ENCODE measurements at regions not wholly inside any gene's neighbourhood (a gene's known extent, or its start where the extent isn't known, plus 50 kb on each side); places are given as distances from the start of the nearest gene placed in this dataset.

DNA sequence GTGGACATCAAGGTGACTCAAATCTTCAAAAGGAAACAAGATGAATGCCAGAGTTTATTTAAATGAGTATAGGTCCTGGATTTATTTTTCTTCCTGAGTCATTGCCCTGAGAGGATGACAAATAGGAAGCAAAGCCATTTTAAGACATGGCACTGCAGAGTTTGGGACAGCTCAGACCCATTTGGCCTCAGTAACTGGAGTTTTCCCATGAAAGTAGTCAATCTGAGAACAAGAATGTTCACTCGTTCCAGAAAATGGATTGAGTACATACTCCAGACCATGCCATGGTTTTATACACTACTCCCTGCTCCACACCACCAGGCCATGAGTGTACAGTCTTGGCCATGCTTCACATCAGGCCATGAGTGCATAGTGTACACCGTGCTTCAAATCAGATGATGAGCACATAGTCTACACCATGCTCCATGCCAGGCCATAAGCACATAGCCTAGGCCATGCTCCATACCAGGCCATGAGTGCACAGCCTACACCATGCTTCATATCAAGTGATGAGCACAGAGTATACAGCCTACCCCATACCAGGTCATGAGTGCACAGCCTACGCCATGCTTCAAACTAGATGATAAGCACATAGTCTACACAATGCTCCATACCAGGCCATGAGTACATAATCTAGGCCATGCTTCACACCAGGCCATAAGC lies 202.4 kb downstream of the FBXO15 start:
- Histone ChIP-seq H3K36me3 (ENCODE audit: insufficient read depth, low read length, poor library complexity, severe bottlenecking) (no peaks in the 10 kb centered on the region), H3K27me3 (replicated peaks; ENCODE audit: insufficient read depth, low read depth, low read length, poor library complexity) (no peaks in the 10 kb centered on the region), H3K27ac (ENCODE audit: low read depth, low read length, poor library complexity, severe bottlenecking) (no peak overlapping the region), H3K9me3 (ENCODE audit: low read depth, low read length, poor library complexity, severe bottlenecking) (no peaks in the 10 kb centered on the region), H3K4me3 (ENCODE audit: low read depth, low read length, poor library complexity, severe bottlenecking) (no peak overlapping the region), H3K4me1 (ENCODE audit: insufficient read depth, low read length, poor library complexity, severe bottlenecking) (peaks cover 5% of the 10 kb centered on the region)
- intact Hi-C loops (cut with micrococcal nuclease; ENCODE audit: unreplicated experiment): no loop called here
- TF ChIP-seq EZH2 (IDR thresholded peaks at IDR 0.05; ENCODE audit: borderline replicate concordance, low read depth, low read length, poor library complexity, severe bottlenecking): no peak
- TF ChIP-seq, protein P1, sequence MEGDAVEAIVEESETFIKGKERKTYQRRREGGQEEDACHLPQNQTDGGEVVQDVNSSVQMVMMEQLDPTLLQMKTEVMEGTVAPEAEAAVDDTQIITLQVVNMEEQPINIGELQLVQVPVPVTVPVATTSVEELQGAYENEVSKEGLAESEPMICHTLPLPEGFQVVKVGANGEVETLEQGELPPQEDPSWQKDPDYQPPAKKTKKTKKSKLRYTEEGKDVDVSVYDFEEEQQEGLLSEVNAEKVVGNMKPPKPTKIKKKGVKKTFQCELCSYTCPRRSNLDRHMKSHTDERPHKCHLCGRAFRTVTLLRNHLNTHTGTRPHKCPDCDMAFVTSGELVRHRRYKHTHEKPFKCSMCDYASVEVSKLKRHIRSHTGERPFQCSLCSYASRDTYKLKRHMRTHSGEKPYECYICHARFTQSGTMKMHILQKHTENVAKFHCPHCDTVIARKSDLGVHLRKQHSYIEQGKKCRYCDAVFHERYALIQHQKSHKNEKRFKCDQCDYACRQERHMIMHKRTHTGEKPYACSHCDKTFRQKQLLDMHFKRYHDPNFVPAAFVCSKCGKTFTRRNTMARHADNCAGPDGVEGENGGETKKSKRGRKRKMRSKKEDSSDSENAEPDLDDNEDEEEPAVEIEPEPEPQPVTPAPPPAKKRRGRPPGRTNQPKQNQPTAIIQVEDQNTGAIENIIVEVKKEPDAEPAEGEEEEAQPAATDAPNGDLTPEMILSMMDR (conservative IDR thresholded peaks at IDR 0.05; ENCODE audit: low read depth, low read length): no peak
- CTCF ChIA-PET: no interaction called here
- no peak for DNase-seq (ENCODE audit: low spot score)
- no TSS peak for BruUV-seq (replicated peaks)
- POLR2A ChIA-PET (ENCODE audit: low non-redundant PET): no interaction called here

DNA sequence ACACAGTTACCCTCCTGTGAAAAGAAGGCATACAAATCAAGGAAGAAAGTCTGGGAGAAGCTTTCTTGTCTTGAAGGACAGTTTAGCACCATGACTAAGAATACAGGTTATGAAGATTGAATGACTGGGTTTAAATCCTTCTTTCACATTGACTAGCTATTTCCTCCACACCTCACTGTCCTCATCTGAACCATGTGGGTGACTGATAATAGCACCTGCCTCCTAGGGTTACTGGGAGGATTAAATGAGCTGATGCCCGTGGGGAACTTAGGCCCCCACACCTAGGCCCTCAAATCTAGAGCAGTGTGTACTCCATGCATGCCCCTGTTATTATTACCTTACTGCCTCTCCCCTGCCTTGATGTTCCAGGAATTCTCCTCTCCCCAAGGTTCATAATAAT lies 202.9 kb downstream of the FBXO15 start:
- H3K4me1 ChIP-seq (ENCODE audit: insufficient read depth, low read length, poor library complexity, severe bottlenecking): peaks cover 5% of the 10 kb centered on the region
- POLR2A ChIA-PET (ENCODE audit: low non-redundant PET): no interaction called here
- no peaks in the 10 kb centered on the region for H3K36me3 ChIP-seq (ENCODE audit: insufficient read depth, low read length, poor library complexity, severe bottlenecking)
- TF ChIP-seq EZH2 (IDR thresholded peaks at IDR 0.05; ENCODE audit: borderline replicate concordance, low read depth, low read length, poor library complexity, severe bottlenecking): no peak
- TF ChIP-seq, protein P1 (conservative IDR thresholded peaks at IDR 0.05; ENCODE audit: low read depth, low read length): no peak
- H3K27me3 ChIP-seq (replicated peaks; ENCODE audit: insufficient read depth, low read depth, low read length, poor library complexity): no peaks in the 10 kb centered on the region
- intact Hi-C loops (cut with micrococcal nuclease; ENCODE audit: unreplicated experiment): no loop called here
- H3K4me3 ChIP-seq (ENCODE audit: low read depth, low read length, poor library complexity, severe bottlenecking): no peak overlapping the region
- H3K27ac ChIP-seq (ENCODE audit: low read depth, low read length, poor library complexity, severe bottlenecking): no peak overlapping the region
- DNase-seq (ENCODE audit: low spot score): no peak
- no TSS peak for BruUV-seq (replicated peaks)
- CTCF ChIA-PET: no interaction called here
- H3K9me3 ChIP-seq (ENCODE audit: low read depth, low read length, poor library complexity, severe bottlenecking): no peaks in the 10 kb centered on the region

DNA sequence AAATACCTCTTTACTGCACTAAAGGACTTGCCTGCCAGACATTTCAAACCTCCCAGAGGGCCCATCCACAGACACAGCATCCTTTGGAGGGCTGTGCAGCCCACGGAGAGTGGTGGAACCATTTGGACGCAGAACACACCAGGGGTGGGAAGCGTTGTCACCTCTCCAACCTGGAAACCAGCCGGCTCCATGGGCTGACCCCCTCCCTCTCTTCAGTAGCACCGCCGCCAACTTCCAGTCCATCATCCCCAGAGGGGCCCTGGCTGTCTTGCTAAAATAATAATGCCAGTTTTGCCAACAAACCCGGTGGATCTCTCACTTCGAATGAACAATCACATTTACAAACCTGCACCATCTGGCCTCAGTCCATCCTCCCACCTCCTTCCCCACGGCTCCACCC lies 203.9 kb downstream of the FBXO15 start:
- TF ChIP-seq, protein P1 (conservative IDR thresholded peaks at IDR 0.05; ENCODE audit: low read depth, low read length): no peak
- TF ChIP-seq EZH2 (IDR thresholded peaks at IDR 0.05; ENCODE audit: borderline replicate concordance, low read depth, low read length, poor library complexity, severe bottlenecking): no peak
- POLR2A ChIA-PET (ENCODE audit: low non-redundant PET): no interaction called here
- Histone ChIP-seq H3K27ac (ENCODE audit: low read depth, low read length, poor library complexity, severe bottlenecking) (no peak overlapping the region), H3K27me3 (replicated peaks; ENCODE audit: insufficient read depth, low read depth, low read length, poor library complexity) (no peaks in the 10 kb centered on the region), H3K9me3 (ENCODE audit: low read depth, low read length, poor library complexity, severe bottlenecking) (no peaks in the 10 kb centered on the region), H3K36me3 (ENCODE audit: insufficient read depth, low read length, poor library complexity, severe bottlenecking) (no peaks in the 10 kb centered on the region), H3K4me3 (ENCODE audit: low read depth, low read length, poor library complexity, severe bottlenecking) (no peak overlapping the region), H3K4me1 (ENCODE audit: insufficient read depth, low read length, poor library complexity, severe bottlenecking) (peaks cover 5% of the 10 kb centered on the region)
- BruUV-seq (replicated peaks): no TSS peak
- no peak for DNase-seq (ENCODE audit: low spot score)
- CTCF ChIA-PET: no interaction called here
- intact Hi-C loops (cut with micrococcal nuclease; ENCODE audit: unreplicated experiment): no loop called here

Measured in A673 (cell line).